Epithelial cell of esophagus (primary cell): ENCODE measurements at regions not wholly inside any gene's neighbourhood (a gene's known extent, or its start where the extent isn't known, plus 50 kb on each side); places are given as distances from the start of the nearest gene placed in this dataset.

ENCODE experiments used
- DNase-seq: peaks from one replicate; pipeline ENCODE4 v3.0.0; 2010; ENCODE audit warnings: low read depth
- H3K4me3 ChIP-seq: 2 replicates; pipeline ENCODE4 v1.5.1; 2011; ENCODE audit warnings: mild to moderate bottlenecking, low read length, control low read depth
- TF ChIP-seq, protein P1 (sequence below): IDR thresholded peaks from 2 replicates; pipeline ENCODE4 v1.5.1; 2011; ENCODE audit warnings: low read depth, mild to moderate bottlenecking, low read length, control low read depth, inconsistent platforms; ENCODE audit not compliant: insufficient read depth; ENCODE audit errors: missing control alignments

GRCh38 chr16:86327321-86327720 is 183.0 kb upstream of the FOXF1 start:
- DNase-seq: no peak
- H3K4me3 ChIP-seq: no peak overlapping the region
- TF ChIP-seq, protein P1, sequence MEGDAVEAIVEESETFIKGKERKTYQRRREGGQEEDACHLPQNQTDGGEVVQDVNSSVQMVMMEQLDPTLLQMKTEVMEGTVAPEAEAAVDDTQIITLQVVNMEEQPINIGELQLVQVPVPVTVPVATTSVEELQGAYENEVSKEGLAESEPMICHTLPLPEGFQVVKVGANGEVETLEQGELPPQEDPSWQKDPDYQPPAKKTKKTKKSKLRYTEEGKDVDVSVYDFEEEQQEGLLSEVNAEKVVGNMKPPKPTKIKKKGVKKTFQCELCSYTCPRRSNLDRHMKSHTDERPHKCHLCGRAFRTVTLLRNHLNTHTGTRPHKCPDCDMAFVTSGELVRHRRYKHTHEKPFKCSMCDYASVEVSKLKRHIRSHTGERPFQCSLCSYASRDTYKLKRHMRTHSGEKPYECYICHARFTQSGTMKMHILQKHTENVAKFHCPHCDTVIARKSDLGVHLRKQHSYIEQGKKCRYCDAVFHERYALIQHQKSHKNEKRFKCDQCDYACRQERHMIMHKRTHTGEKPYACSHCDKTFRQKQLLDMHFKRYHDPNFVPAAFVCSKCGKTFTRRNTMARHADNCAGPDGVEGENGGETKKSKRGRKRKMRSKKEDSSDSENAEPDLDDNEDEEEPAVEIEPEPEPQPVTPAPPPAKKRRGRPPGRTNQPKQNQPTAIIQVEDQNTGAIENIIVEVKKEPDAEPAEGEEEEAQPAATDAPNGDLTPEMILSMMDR: no peak

DNA sequence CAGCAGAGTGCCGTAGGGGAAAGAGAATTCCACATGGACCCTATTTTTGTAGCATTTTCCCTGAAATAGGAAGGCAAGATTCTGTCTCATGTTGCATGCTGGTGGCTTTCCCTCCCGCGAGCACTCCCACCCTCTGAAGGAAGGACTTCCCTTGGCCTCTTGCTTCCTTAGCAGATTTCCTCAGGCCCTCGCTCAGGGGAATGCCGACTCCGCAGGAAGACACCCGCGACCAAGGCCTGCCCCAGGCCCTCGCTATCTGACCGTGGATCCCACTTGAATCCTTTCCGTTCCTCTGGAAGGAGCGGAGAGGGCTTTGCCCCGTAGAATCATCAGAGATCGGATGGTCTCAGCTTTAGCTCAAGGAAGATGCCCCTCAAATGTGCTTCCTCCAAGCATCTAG is 179.4 kb upstream of the FOXF1 start:
- TF ChIP-seq, protein P1: no peak
- no peak for DNase-seq
- H3K4me3 ChIP-seq: no peak overlapping the region

DNA sequence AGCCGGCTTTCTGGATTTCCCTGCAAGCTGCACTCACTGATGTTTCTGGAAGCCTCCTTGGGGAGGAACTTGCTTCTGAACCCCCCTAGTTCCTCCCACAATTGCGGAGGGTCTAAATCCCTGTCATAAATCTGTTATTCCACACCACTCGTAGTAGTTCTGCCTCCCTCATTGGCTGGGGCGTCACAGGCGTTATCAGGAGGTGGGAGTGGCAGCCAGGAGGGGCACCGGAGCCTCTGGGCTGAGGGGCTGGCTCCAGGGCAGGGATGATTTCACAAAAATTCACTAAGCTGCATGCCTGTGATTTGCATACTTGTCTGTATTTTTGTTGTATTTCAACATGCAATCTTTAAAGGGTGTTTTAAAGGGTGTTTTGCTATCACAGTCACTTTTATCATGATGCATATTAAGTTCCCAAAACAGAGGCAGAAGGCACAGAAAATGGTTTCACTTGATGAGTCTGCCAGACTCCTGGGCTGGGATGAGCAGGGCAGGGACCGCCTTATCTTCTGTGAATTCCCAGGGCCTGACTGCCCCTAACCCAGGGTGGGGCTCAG is 176.2 kb upstream of the FOXF1 start:
- no peak overlapping the region for H3K4me3 ChIP-seq
- no peak for DNase-seq
- TF ChIP-seq, protein P1: no peak

- DNase-seq: no peak
These were observed 174.8 kb upstream of the FOXF1 start for GRCh38 chr16:86335266-86336172.

GRCh38 chr16:86337138-86337537 is 173.2 kb upstream of the FOXF1 start:
- H3K4me3 ChIP-seq: no peak overlapping the region
- DNase-seq: no peak
- TF ChIP-seq, protein P1: no peak

More at GRCh38 chr16:86335266-86336172, 174.8 kb upstream of the FOXF1 start:
- TF ChIP-seq, protein P1: no peak
- H3K4me3 ChIP-seq: no peak overlapping the region

DNA sequence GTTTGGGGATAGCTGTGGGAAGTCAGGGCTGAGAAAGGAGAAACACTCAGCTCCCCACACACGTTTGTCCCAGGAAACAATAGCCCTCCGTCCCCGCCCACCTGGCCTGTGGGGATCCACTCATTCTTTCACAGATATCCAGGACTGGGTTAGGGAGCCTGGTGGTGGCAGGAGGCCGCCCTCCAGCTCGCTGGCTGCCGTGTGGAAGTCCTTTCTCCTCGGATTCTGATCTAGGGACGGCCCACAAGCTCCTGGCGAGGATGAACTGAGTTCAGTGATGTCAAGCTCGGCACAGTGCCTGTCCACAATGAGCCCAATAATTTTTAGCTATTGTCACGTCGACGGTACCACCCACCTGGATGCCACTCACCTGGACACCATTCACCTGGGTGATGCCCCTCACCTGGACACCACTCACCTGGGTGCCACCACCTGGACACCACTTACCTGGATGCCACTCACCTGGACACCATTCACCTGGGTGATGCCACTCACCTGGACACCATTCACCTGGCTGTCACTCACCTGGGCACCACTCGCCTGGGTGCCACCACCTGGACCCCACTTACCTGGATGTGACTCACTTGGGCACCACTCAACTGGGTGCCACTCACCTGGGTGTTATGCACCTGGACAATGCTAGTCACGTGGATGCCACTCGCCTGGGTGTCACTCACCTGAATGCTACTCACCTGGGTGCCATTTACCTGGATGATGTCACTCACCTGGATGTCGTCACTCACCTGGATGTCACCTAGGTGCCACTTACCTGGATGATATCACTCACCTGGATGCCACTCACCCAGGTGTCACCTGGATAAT is 172.5 kb upstream of the FOXF1 start:
- no peak for DNase-seq
- H3K4me3 ChIP-seq: no peak overlapping the region
- TF ChIP-seq, protein P1: no peak
